GM23338 (cell line): ENCODE measurements at regions not wholly inside any gene's neighbourhood (a gene's known extent, or its start where the extent isn't known, plus 50 kb on each side); places are given as distances from the start of the nearest gene placed in this dataset.

ENCODE experiments used
- ATAC-seq: fragments of 200-7000 bp; cut with Tn5 transposase; 3 replicates; pipeline ENCODE4 v1.9.1; 2020
- DNase-seq: peaks from one replicate; pipeline ENCODE4 v3.0.0-alpha.2; 2015; ENCODE audit warnings: low spot score
- H2AFZ ChIP-seq: fragments of 200-600 bp; sonication (generic); 2 replicates; pipeline ENCODE4 v1.8.0; 2016; ENCODE audit warnings: antibody characterized with exemption, mild to moderate bottlenecking, moderate library complexity
- H3F3A ChIP-seq: fragments of 200-600 bp; sonication (generic); replicated peaks from 2 replicates; pipeline ENCODE4 v1.8.0; 2017; ENCODE audit warnings: antibody characterized with exemption, mixed run types, low read depth
- H3K27ac ChIP-seq: fragments of 200-600 bp; sonication (generic); 2 replicates; pipeline ENCODE4 v1.6.1; 2016; ENCODE audit warnings: low read depth
- H3K27me3 ChIP-seq: fragments of 200-600 bp; sonication (generic); 2 replicates; pipeline ENCODE4 v1.8.0; 2016; ENCODE audit warnings: mild to moderate bottlenecking, mixed run types, moderate library complexity; ENCODE audit not compliant: insufficient read depth
- H3K36me3 ChIP-seq: fragments of 200-600 bp; sonication (generic); 2 replicates; pipeline ENCODE4 v1.8.0; 2016; ENCODE audit warnings: mild to moderate bottlenecking; ENCODE audit not compliant: insufficient read depth
- H3K4me1 ChIP-seq: fragments of 200-600 bp; sonication (generic); 2 replicates; pipeline ENCODE4 v1.8.0; 2016; ENCODE audit warnings: mild to moderate bottlenecking, moderate library complexity; ENCODE audit not compliant: insufficient read depth
- H3K4me2 ChIP-seq: fragments of 200-600 bp; sonication (generic); 2 replicates; pipeline ENCODE4 v1.7.1; 2017; ENCODE audit warnings: mixed run types
- H3K4me3 ChIP-seq: fragments of 200-600 bp; sonication (generic); 2 replicates; pipeline ENCODE4 v1.6.1; 2016; ENCODE audit warnings: mixed run types
- H3K79me2 ChIP-seq: fragments of 200-600 bp; sonication (generic); replicated peaks from 2 replicates; pipeline ENCODE4 v1.8.0; 2017; ENCODE audit warnings: mild to moderate bottlenecking; ENCODE audit not compliant: insufficient read depth
- H3K9me2 ChIP-seq: fragments of 200-600 bp; sonication (generic); 2 replicates; pipeline ENCODE4 v1.8.0; 2017; ENCODE audit not compliant: insufficient read depth
- H4K20me1 ChIP-seq: fragments of 200-600 bp; sonication (generic); replicated peaks from 2 replicates; pipeline ENCODE4 v1.8.0; 2017; ENCODE audit warnings: mild to moderate bottlenecking; ENCODE audit not compliant: insufficient read depth
- H3K27ac Mint-ChIP-seq: 2 replicates; pipeline ENCODE4 v1.8.0; 2020; ENCODE audit warnings: inconsistent platforms, mild to moderate bottlenecking, moderate library complexity, mixed read lengths
- H3K27me3 Mint-ChIP-seq: 3 replicates; pipeline ENCODE4 v1.8.0; 2022; ENCODE audit warnings: low read depth, mild to moderate bottlenecking, moderate library complexity, mixed read lengths, inconsistent platforms; ENCODE audit not compliant: insufficient read depth, poor library complexity
- H3K36me3 Mint-ChIP-seq: 3 replicates; pipeline ENCODE4 v1.8.0; 2021; ENCODE audit warnings: low read depth, mild to moderate bottlenecking, inconsistent platforms, moderate library complexity, mixed read lengths
- H3K4me1 Mint-ChIP-seq: 3 replicates; pipeline ENCODE4 v1.8.0; 2020; ENCODE audit warnings: mild to moderate bottlenecking, inconsistent platforms, mixed read lengths
- H3K4me3 Mint-ChIP-seq: 3 replicates; pipeline ENCODE4 v1.8.0; 2021; ENCODE audit warnings: moderate library complexity, mild to moderate bottlenecking, inconsistent platforms, mixed read lengths
- H3K9me3 Mint-ChIP-seq: 3 replicates; pipeline ENCODE4 v1.8.0; 2020; ENCODE audit warnings: moderate library complexity, mild to moderate bottlenecking, inconsistent platforms, mixed read lengths
- CREB1 ChIP-seq: fragments of 250-450 bp; sonication (Bioruptor Pico); IDR thresholded peaks from 2 replicates; pipeline ENCODE4 v1.5.0; 2020; ENCODE audit warnings: low read depth, mild to moderate bottlenecking, moderate library complexity
- ETS1 ChIP-seq: IDR thresholded peaks from 2 replicates; pipeline ENCODE4 v1.6.1; 2016; ENCODE audit warnings: antibody characterized with exemption
- EZH2phosphoT487 ChIP-seq: fragments of 200-600 bp; sonication (generic); IDR thresholded peaks from one replicate; pipeline ENCODE4 v1.8.1; 2018; ENCODE audit warnings: antibody characterized with exemption; ENCODE audit not compliant: unreplicated experiment
- JUNB ChIP-seq: IDR thresholded peaks from one replicate; pipeline ENCODE4 v1.6.1; 2016; ENCODE audit warnings: antibody characterized with exemption; ENCODE audit not compliant: unreplicated experiment
- POLR2AphosphoS5 ChIP-seq: IDR thresholded peaks from 2 replicates; pipeline ENCODE4 v1.6.1; 2016; ENCODE audit warnings: antibody characterized with exemption, low read depth

- Mint-ChIP-seq H3K4me3 (no peak overlapping the region), H3K27ac (peak overlapping the region; percentile 49; the same call in 1 of the 2 replicates), H3K4me1 (peaks cover 8% of the 10 kb centered on the region), H3K36me3 (no peaks in the 10 kb centered on the region), H3K9me3 (no peaks in the 10 kb centered on the region), H3K27me3 (no peaks in the 10 kb centered on the region)
- no peaks in the 10 kb centered on the region for H4K20me1 ChIP-seq
- H3K79me2 ChIP-seq = no peaks in the 10 kb centered on the region
- no peak overlapping the region for H2AFZ ChIP-seq
- DNase-seq (no peak), ATAC-seq (no peak)
- no peak overlapping the region for H3K4me2 ChIP-seq
- no peaks in the 10 kb centered on the region for H3F3A ChIP-seq
- H3K27ac ChIP-seq = no peak overlapping the region
- TF ChIP-seq EZH2phosphoT487 = no peak
- no peak overlapping the region for H3K4me3 ChIP-seq
- no peaks in the 10 kb centered on the region for H3K9me2 ChIP-seq
- peaks cover 12% of the 10 kb centered on the region; the same call in 1 of the 2 replicates for H3K4me1 ChIP-seq
- H3K27me3 ChIP-seq = no peaks in the 10 kb centered on the region
- H3K36me3 ChIP-seq = no peaks in the 10 kb centered on the region
Measured at GRCh38 chr4:30825008-30825770, 105.0 kb downstream of the PCDH7 start.

GRCh38 chr4:30828264-30828926 is 108.2 kb downstream of the PCDH7 start:
- no peak for TF ChIP-seq JUNB
- TF ChIP-seq EZH2phosphoT487 = no peak
- TF ChIP-seq POLR2AphosphoS5 = no peak
- ATAC-seq = no peak
- H3K4me1 Mint-ChIP-seq = peaks cover 2% of the 10 kb centered on the region; the same call in 2 of the 3 replicates

GRCh38 chr4:30832639-30833038 is 112.5 kb downstream of the PCDH7 start:
- no peaks in the 10 kb centered on the region for H3K36me3 ChIP-seq
- no peak overlapping the region for H2AFZ ChIP-seq
- H4K20me1 ChIP-seq = no peaks in the 10 kb centered on the region
- Mint-ChIP-seq H3K27me3 (no peaks in the 10 kb centered on the region), H3K27ac (no peak overlapping the region), H3K9me3 (no peaks in the 10 kb centered on the region), H3K4me1 (peaks cover 27% of the 10 kb centered on the region), H3K36me3 (no peaks in the 10 kb centered on the region), H3K4me3 (no peak overlapping the region)
- H3F3A ChIP-seq = no peaks in the 10 kb centered on the region
- H3K27me3 ChIP-seq = no peaks in the 10 kb centered on the region
- H3K4me2 ChIP-seq = no peak overlapping the region
- TF ChIP-seq CREB1 (CRISPR knock-in tag) (no peak), ETS1 (no peak)
- no peak overlapping the region for H3K4me3 ChIP-seq
- DNase-seq (no peak), ATAC-seq (no peak)
- H3K79me2 ChIP-seq = no peaks in the 10 kb centered on the region
- no peak overlapping the region for H3K27ac ChIP-seq
- peaks cover 20% of the 10 kb centered on the region for H3K4me1 ChIP-seq
- no peaks in the 10 kb centered on the region for H3K9me2 ChIP-seq

More at GRCh38 chr4:30828264-30828926, 108.2 kb downstream of the PCDH7 start:
- Histone ChIP-seq H3K4me2 (no peak overlapping the region), H3F3A (no peaks in the 10 kb centered on the region), H3K4me1 (peaks cover 5% of the 10 kb centered on the region; the same call in 1 of the 2 replicates), H3K36me3 (no peaks in the 10 kb centered on the region), H3K4me3 (no peak overlapping the region), H3K27ac (no peak overlapping the region), H4K20me1 (no peaks in the 10 kb centered on the region), H3K27me3 (no peaks in the 10 kb centered on the region), H3K9me2 (no peaks in the 10 kb centered on the region), H3K79me2 (no peaks in the 10 kb centered on the region), H2AFZ (no peak overlapping the region)
- no peak for DNase-seq
- no peak overlapping the region for H3K27ac Mint-ChIP-seq
- H3K9me3 Mint-ChIP-seq = no peaks in the 10 kb centered on the region
- no peaks in the 10 kb centered on the region for H3K36me3 Mint-ChIP-seq
- no peak overlapping the region for H3K4me3 Mint-ChIP-seq
- no peaks in the 10 kb centered on the region for H3K27me3 Mint-ChIP-seq
